Fibroblast of skin of right biceps (primary cell): ENCODE measurements at regions not wholly inside any gene's neighbourhood (a gene's known extent, or its start where the extent isn't known, plus 50 kb on each side); places are given as distances from the start of the nearest gene placed in this dataset.

Experiments used
- DNase-seq: peaks from one replicate; pipeline ENCODE4 v3.0.0-alpha.2; 2013

DNA sequence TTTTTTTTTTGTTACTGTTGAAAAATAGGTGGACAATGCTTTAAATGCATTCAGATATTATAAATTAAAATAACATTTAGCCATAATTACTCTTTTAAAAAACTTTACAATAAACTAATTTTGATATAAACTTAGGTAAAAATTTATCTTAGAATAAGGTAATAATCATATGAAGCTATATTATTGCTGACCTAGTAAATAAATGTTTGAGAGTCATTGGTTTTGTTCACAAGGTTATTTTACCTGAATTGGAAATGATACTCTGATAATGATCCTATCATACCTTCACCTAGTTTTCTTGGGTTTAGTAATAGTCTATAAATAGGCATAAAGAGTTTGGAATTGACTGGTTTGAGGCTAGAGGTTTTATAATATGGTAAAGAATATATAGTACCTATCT is 1076.4 kb upstream of the CDH6 start:
- DNase-seq, result no peak

DNA sequence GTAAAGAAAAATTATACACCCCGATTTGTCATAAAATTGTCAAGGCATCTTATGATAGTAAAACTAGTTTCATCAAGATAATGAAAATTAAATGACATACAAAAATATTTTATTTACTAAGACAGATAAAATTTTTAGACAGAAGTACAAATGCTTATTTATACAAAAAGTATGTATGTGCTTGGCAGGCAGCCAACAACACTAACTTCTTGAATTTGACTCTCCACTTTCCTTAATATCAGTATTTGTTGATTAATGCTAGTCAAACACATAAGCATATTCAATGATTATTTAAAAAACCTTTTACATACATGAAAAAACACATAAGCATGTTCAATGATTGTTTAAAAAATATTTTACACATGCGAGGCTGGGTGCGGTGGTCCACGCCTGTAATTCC is 1079.9 kb upstream of the CDH6 start:
- DNase-seq, result no peak

DNA sequence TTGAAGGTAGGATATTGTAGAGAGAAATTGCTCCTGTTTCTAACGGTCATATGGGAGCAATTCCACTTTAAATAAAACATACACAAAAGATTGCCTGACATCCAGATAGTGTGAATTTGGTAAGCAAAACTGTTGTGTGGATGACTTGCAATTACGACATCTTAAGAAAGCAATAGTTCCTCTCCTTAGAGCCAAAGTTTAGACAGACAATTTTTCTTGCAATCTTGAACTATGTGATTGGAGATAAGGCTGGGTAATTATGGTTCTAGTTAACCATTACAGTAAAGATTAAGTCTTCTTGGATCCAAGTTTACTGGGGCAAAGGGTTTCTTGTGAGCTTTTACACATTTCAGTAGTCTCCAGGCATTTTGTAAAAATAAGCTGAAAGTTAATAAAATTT is 1080.6 kb upstream of the CDH6 start:
- DNase-seq, result no peak

DNA sequence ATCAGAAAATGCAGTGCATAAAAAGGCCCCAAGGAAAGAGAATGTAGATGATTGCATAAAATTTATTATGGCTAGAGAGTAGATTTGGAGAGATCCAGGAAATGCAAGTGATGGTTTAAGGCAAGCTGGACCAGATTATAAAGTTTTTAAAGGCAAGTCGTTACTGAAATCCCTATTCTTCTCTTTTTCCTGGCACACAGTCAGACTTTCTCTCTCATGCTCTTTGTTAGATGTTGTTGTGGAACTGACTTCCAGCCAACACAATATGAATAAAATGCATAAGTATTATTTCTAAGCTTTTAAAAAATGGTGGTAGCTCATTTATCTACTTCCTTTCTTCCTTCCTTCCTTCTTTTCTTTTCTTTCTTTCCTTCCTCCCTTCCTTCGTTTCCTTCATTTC is 1085.4 kb upstream of the CDH6 start:
- no peak for DNase-seq

DNA sequence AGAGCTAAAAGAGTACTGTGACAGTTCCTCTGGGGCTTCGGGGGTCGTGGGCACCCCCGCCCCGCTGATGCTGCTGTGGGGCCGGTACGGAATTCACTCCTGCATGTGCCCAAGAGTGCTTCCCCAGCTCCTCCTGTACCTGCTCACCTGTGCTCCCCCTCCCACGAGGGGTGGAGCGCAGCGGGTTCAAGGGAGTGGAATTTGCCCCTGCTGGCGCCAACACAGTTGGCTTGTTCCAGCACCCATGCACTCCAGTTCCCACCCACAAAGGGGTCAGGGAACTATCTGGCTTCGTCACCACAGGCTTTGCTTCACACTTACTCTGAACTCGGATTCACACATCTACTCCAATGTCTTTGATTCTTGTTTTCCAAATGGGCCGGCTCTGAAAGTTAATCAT is 1086.9 kb upstream of the CDH6 start:
- DNase-seq, result no peak

- DNase-seq, result no peak
These were observed 1088.5 kb upstream of the CDH6 start for GRCh38 chr5:30104872-30105596.

GRCh38 chr5:30103452-30104202 is 1089.9 kb upstream of the CDH6 start:
- no peak for DNase-seq

DNA sequence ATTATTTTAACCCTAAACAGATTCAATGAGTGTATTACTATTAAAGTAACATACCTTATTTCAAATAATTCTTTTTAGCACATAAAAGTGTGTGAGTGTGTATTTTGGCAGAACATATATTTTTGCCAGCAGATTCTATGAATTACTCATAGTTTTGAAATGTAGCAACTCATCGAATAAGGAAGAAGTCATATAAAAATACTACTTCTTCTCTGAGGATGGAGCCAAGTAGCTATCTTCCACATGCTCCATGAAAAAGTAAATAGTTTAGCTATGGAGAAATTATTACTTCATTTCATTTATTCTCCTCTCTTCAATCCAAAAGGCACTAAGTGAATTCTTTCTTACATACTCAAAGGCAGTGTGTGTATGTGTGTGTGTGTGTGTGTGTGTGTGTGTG is 1090.4 kb upstream of the CDH6 start:
- peak; percentile 58 for DNase-seq

GRCh38 chr5:30102185-30102584 is 1091.3 kb upstream of the CDH6 start:
- no peak for DNase-seq

DNA sequence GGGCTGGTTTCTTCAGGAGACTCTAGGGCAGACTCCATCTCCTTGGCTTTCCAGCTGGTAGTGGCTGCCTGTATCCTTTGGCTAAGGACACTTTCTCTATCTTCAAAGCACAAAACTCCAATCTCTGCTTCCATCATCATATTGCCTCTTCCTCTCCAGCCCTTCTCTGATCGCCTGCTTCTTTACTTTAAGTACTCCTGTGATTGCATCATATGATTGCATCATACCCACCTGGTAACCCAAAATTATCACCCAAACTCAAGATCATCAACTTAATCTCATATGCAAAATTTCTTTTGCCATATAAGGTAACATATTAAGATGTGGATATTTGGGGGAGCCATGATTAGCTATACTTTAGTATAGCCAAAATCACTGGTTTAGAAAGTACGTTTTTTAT is 1092.6 kb upstream of the CDH6 start:
- no peak for DNase-seq

DNA sequence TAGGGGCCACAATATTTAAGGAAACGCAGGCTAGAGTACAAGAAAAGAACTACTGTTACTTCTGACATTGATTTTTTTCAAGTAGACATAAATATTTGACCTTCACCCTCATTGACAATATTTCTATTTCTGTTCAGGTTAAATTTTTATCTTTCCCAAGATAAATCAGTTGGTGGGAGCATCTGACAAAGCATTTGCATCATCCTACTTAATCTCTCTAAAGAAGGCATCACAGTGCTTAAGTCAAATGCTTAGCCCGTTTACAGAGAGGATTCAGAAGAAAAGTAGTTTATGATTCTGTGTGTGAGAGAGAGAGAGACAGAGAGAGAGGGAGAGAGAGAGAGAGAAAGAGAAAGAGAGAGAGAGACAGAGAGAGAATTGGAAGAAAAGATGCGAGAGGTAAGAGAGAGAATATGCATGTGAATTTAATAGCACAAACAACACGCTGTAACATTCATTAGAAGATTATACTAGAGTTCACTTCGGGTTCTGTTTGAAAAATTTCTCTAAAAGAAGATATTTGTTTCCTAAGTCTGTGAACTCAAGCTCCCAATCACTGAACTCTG is 1093.3 kb upstream of the CDH6 start:
- DNase-seq, result no peak

DNA sequence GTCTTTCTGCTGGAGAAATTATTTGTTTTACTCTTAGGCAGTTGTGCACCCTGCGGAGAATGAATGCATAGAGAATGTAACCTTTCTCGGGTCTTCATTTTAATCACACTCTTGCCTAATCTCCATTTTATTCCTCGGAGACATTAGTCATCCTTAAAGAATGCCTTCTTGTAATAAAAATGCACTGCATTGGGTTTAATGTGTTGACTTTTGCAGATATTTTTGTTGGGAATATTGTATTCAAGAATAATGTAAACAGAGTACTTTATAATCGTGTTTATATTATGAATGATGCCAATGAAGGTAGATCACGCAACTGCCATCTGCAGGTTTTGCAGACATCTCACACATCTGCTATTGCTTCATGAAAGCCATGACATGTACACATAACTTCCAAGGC is 1093.9 kb upstream of the CDH6 start:
- peak; percentile 43 for DNase-seq

DNA sequence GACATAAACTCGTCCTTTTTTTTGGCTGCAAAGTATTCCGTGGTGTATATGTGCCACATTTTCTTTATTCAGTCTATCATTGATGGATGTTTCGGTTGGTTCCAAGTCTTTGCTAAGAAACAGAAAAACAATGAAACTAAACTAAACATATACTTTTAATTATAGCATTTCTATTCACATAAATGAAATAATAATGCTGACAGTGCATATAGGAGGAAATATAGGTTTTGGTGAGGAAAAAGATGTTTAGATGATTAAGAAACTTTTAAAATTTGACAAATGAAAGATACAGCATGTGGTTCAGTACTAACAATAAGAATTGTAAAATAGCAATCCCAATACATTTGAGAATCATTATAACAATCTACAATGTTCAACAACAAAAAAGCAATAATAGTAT is 1094.5 kb upstream of the CDH6 start:
- no peak for DNase-seq

DNA sequence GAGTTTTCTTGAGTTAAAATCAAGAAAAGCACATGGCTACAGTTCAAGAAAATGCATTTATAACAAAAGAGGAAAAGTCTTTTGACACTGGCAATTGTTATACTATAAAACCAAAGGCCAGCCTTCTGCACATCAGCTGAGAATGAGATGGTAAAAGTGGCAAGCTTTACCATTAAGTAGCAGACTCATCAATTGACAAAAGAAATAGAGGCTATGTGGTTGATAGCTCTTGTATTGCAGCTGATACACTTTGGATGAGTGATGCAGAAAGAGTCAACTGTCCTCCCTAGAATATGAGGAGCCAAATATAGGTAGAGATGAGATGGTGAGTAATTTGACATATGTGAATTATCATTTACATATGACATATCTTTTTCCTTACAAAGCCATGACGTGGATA is 1100.9 kb upstream of the CDH6 start:
- no peak for DNase-seq

DNA sequence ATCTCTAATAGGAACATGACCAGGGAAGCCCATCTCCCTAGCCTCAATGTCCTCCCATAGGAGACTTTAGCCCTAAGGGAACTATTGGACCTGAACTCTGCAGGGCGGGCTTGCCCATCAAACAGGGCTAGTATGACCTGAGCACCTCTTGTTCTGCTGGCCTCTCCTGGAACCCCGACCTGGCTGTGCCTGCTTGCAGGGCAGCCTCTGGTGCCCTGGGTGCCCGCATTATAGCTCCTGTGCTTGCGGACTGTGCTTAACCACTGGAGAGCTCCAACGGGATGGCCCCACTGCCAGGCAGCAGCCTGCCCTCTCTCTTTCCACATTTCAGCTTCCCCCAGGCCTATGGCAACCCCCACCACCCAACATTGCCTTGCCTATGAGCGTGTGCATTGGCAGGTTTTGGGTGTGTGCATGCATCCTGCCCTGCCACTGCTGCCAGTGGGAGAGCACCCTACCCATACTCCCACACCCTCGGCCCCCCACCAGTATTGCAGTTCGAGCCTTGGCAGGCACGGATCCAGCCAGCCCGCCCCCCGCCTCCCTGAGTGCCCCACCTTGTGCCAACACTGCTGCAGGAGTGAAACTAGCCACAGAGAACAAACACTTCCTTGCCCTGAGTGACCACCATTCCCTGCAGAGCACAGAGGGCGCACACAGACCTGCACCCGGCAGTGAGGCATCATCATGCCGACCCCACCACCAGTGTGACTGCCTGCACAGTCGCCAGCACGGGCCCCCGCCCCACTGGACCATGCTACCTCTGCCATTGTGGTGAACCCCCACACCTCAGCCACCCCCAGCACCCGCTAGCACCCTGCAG is 1123.8 kb upstream of the CDH6 start:
- DNase-seq, result no peak

GRCh38 chr5:30063503-30063902 is 1130.0 kb upstream of the CDH6 start:
- DNase-seq, result no peak

GRCh38 chr5:30051976-30052375 is 1141.5 kb upstream of the CDH6 start:
- DNase-seq, result no peak

- DNase-seq, result no peak
These were observed 1143.2 kb upstream of the CDH6 start for GRCh38 chr5:30050056-30050815.

- DNase-seq, result no peak
These were observed 1150.8 kb upstream of the CDH6 start for GRCh38 chr5:30042677-30043076.

DNA sequence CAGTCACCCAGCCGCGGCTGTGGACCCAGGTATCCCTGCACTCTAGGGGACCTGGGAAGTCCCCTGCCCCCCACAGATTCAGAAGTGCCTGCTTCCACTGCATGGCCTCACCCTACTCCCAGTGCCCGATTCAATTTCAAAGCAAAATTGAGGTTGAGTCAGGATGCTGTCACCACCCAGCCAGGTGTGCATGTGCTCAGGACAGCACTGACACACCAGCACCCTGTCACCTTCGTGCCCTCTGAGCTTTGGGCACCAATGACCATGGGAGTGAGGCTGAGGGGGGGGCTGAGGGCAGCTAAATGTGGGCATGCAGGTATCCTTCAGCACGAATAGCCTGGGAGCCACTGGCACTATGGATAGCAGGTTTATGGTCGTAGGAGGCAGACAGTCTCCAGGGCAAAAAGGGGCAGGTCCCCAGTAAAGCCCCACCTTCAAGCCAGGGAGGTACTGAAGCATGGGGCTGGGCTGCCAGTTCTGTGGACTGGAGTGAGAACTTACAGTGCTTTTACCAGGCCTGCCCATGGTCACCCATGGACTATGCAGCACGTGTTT is 1151.6 kb upstream of the CDH6 start:
- no peak for DNase-seq

DNA sequence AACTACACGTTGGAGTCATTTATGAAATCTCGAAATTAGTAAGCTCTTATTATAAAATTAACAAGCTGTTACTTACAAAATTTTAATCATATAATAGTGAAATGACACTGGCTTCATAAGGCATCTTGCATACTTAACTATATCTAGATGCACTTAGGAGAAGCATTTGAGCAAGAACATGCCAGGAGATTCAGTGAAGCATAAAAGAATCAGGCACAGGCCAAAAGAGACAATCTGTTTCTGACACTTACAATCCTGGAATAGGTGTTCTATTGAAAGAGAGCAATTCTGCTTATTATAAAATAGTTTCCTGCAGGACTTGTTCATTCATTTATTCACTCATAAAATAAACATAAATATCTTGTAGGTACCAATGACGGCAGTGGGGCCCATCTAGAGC is 1152.2 kb upstream of the CDH6 start:
- no peak for DNase-seq

GRCh38 chr5:30040488-30041118 is 1152.9 kb upstream of the CDH6 start:
- DNase-seq, result peak; percentile 35
